ENCODE measurements at regions not wholly inside any gene's neighbourhood (a gene's known extent, or its start where the extent isn't known, plus 50 kb on each side); places are given as distances from the start of the nearest gene placed in this dataset.
"Not testable (repeated sequence)": the region's sequence is repeated elsewhere in the genome, so short reads cannot be mapped to it uniquely, and the experiment has no call there.

DNA sequence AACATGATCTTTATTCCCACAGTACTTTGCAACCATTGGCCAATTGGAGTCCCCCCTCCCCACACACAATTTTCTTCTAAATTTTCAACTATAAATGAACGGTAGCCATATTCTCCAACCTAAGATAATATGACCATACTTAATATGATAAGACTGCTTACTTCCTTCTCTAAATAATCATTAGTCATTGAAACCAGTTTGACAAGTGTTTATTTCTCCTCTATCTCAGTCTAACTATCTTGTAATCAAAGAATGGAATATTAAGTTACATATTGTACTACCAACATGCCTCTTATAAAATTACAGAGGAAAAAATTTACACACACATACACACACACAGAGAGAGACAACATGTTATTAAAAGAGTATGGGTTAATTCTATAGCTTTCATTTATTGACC, 567.4 kb upstream of the TMPRSS15 start:
- DNase-seq = no peak

GRCh38 chr21:18985584-18985983, 582.0 kb upstream of the TMPRSS15 start:
- no peak for DNase-seq

DNA sequence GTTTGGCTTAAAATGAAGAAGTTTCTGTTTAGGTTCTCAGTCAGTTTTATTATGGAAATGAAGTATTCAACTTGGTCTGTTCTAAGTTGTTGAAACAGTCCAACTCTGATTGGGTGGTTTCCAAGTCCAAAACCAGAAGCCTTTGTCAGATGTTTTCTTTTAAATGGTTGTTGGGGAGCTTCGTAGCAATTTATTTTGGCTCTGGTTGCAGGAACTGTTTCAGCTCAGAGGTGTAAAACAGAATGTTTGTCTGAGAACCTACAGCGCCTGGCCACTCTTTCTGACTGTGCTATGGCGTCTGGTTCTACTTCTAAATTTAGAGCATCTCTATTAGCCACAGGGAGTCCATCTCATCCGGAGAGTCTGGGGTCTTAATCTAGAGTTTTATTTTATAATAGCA, 582.6 kb upstream of the TMPRSS15 start:
- DNase-seq = no peak

DNA sequence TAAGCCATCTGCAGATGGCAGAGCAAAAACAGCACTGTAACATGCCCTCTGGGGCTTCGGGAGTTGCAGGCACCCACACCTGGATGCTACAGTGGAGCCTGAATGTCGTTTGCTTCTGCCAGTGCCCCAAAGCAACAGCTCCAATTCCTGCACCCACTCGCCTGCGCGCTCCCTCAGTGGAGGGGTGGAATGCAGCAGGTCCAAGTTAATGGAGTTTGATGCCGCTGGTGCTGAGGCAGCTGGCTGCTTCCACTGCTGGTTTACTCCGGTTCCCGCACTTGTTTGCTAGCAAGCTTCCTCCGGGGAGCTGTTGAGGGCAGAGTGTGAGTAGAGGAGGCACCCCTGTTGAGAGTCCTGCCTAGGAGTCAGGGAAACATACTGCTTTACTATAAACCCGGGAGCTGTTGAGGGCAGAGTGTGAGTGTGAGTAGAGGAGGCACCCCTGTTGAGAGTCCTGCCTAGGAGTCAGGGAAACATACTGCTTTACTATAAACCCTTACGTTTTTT, 584.0 kb upstream of the TMPRSS15 start:
- no peak for DNase-seq

DNA sequence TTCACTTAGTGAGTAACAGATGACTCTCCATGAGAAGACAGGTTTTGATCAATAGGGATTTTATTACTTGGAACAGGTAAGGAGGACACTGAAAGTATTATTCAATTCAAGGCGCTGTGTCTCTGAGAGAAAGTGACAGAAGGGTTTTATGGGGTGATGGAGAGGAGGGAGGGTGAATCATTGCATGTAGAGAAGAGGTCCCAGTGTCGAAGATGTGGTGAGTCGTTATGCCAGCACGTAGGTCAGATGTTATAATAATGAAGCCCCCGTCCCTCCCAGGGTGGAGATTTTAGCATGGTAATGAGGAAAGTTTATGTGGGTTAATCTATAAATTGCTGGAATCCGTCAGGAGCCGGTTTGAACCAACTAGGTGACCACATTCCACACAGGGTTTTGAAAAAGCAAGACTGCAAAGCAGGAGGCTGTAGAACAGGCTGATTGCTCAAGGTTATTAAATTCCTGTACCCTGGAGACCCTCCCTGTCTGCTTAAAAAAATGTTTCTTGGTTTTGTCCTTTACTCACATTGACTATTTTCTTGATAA, 586.4 kb upstream of the TMPRSS15 start:
- no peak for DNase-seq

DNA sequence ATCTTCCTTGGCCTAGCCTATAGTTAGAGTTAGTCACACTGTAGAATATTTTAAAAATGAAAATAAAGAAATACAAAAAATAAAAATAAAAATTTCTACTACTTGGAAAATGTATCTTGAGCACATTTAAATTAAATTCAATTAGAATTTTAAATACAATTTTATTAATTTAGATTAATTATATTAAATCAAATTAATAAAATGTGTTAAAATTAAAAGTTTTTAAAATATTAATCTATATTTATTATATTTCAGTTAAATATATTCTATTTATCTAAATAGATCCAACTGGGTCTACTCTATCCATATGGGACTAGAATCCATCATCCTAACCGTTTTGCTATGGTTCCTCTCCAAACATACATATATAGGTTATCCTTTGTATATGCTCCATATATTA, 588.3 kb upstream of the TMPRSS15 start:
- DNase-seq = no peak

DNA sequence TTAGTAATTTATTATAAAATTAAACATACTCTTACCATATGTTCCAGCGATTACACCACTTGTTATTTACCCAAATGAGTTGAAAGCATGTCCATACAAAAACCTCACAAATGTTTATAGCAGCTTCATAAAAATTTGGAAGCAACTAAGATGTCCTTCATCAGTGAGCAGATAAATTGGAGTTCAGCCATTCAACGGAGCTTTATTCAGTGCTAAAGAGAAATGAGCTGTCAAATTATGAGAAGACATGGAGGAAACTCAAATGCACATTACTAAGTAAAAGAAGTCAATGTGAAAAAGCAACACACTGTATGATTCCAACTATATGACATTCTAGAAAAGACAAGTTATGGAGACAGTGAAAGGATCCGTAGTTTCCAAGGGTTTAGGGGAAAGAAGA, 606.7 kb upstream of the TMPRSS15 start:
- no peak for DNase-seq

- DNase-seq = no peak
Observed at GRCh38 chr21:19010996-19011395, 607.4 kb upstream of the TMPRSS15 start.

DNA sequence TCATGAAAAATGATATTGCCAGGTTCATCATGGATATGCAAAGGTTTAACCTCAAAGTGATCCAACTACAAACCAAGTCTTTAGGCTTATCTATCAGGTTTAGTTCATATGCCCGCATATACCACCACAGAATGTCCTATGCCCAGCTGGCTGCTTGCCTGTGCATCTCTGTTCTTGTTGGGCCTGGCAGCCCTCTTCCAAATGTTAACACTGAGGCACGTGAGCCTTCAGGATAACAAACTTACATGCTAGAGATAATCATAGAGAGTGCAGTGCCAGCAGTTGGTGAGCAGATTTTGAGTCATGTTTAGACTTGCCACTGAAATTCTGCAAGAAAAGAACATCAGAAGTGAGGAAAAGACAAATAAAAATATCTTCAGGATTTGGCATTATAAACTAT, 607.9 kb upstream of the TMPRSS15 start:
- DNase-seq = no peak

- DNase-seq = no peak
Observed at GRCh38 chr21:19013916-19014315, 610.3 kb upstream of the TMPRSS15 start.

GRCh38 chr21:19018529-19018928, 614.9 kb upstream of the TMPRSS15 start:
- DNase-seq = no peak

DNA sequence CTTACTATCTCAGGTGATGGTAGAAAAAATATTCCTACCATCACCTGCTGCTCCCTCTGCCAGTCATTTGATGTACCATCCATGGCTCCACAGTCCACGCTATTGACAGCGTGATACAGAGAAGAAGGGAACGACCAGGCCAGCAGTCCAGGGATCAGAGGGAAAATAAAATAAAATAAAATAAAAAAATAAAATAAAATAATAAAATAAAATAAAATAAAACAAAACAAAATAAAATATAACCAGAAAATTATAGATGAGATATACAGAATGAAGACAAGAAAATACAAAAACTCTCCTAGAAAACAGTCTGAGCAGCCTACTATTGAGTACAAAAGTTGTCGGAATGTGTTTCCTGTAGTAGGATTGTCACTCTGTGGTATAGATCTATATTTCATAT, 619.4 kb upstream of the TMPRSS15 start:
- DNase-seq = no peak

- DNase-seq = no peak
Observed at GRCh38 chr21:19026911-19027310, 623.3 kb upstream of the TMPRSS15 start.

GRCh38 chr21:19029816-19030215, 626.2 kb upstream of the TMPRSS15 start:
- no peak for DNase-seq

DNA sequence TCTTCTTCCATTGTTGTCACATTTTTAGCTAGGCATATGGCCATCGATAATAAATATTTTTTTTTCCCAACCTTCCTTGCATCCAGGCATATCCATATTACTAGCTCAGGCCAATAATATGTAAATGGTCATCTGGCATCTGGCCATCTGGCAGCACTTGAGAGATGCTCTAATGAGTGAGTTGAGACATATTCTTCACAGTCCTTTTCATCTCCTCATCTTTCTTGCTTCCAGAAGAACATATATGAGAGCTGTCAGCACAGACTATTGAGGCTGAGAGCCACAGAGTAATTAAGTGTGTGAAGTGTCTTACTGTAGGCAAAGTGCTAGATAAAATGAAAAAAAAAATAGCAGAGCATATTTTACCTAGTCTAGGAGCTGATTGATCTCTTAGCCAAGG, 628.4 kb upstream of the TMPRSS15 start:
- DNase-seq = no peak

DNA sequence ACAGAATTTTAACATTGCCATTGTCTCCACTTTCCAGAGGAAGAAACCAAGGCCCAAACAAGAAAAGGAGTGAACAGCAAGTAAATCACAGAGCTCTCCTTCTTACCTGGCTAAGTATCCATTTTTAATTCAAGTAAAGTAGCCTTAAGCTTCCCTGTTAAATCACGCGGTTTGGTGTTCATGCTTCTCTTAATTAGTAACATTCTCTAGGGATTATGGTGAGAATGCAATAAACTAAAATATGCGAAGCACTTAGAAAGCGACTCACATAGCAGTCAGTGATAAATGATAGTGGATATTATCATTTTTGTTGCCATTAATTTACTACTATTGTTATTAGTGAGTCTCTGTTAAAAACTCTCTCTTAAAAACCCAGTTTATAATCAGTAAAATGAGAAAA, 630.5 kb upstream of the TMPRSS15 start:
- DNase-seq = no peak

DNA sequence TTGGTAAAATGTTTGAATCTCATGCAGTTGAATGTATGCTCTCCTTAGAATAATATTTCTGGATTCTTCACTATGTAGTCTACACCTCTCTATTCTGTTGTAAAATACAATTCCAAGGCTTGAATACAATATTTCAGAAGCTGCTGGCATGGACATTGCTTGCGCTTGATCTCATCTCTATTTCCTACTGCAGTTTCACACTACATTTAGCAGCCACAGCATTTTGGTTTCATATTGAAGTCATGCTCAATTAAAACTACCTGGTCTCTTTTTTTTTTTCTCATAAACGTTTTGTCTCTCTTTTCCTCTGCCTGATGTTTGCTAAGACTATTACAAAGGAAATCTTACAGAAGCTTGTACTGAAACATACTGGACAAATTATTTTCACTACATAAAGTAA, 631.0 kb upstream of the TMPRSS15 start:
- no peak for DNase-seq

DNA sequence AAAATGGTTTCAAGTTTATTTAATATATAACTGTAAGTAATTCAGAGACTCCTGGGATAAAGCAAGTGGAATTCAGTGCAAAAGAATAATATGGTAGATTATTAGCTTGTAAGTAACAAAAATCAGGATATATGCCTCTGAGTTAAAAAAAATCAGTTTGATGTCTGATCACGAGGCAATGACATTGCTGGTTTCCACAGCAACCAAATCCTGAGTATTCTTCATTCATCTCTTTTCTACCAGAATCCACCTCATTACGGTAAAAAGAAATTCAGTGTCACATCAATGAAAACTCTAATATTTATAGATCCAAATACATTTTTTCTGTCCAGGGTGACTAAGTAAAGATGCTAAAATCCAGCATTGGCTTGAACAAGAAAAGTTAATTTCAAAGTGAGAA, 642.3 kb upstream of the TMPRSS15 start:
- DNase-seq = no peak

DNA sequence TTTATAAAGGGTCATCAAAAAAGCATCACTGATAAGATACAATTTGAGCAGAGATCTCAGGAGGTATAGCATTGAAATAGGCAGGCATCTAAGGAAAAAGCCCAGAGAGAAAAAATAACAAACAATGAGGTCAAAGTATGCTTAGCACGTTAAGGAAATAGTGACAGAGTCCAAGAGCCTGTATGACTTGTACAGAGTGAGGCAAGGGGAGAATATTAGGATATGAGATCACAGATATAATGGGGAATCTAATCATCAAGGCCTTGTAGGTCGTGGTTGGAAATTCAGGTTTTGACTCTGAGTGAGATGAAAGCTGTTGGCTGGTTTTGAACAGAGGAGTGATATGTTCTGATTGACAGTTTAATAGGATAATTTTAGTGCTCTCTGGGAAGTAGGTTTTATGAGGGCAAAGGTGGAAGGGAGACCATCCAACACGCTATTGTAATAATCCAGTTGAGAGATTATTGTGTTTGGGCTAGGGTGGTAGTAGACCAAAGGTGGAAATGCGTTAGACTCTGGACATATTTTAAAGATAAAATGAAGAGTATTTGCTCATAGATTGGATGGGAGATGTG, 644.6 kb upstream of the TMPRSS15 start:
- DNase-seq = no peak

DNA sequence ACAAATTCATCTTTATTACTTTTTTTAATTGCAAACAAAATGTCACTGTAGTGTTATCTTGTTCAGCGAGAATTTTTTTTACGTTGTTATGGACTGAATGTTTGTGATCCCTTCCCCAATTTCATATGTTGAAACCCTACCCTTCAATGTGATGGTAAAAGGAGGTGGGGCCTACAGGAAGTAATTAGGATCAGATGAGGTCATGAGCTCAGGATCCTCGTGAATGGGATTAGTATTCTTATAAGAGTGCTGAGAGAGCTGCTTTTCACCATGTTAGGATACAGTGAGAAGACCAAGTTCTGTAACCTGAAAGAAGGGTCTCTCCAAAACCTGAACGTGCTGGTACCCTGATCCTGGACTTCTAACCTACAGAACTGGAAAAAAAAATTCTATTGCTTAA, 646.0 kb upstream of the TMPRSS15 start:
- DNase-seq = no peak

GRCh38 chr21:19065164-19065563, 661.6 kb upstream of the TMPRSS15 start:
- DNase-seq = no peak

DNA sequence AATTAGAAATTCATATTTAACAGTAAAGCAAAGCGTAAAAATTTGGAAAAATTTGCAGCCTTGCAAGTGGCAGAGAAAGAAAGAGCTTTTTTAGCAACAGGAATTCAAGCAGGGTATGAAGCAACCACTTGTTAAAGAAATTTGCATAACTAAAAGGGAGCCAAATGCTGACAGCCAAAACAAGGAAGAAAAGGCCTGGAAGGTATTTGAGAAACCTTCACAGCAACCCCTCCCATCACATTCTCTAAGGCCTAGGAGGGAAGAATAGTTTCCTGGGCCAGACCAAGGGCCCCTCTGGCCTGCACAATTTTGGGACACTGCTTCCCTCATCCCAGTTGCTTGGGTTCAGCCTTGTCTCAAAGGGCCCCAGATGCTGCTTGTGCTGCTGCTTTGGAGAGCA, 672.4 kb upstream of the TMPRSS15 start:
- DNase-seq = no peak

DNA sequence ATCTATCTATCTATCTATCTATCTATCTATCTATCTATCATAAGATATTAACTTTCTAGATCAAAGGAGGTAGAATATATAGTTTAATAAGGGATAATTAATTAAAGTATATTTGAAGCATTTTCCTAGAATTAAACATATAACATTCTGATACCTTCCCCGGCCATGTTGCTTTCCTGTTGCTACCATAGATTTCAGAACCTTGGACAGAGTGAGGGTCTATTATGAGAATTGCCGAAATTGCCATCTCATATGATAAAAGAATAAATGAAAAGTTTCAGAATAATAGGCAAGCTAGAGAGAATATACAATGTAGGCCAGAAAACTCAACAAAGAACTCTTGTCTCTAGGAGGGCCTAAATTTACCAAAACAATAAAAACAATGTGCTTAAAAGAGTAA, 706.1 kb upstream of the TMPRSS15 start:
- no peak for DNase-seq

DNA sequence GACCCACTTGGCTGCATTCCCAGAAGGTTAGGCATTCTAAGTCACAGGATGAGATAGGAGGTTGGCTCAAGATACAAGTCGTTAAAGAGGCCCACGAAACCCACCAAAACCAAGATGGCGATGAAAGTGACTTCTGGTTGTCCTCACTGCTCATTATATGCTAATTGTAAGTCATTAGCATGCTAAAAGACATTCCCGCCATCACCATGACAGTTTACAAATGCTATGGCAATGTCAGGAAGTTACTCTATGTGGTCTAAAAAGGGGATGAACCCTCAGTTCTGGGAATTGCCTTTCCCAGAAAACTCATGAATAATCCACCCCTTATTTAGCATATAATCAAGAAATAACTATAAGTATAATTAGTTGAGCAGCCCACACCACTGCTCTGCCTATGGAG, 715.7 kb upstream of the TMPRSS15 start:
- not testable (repeated sequence) for DNase-seq

DNA sequence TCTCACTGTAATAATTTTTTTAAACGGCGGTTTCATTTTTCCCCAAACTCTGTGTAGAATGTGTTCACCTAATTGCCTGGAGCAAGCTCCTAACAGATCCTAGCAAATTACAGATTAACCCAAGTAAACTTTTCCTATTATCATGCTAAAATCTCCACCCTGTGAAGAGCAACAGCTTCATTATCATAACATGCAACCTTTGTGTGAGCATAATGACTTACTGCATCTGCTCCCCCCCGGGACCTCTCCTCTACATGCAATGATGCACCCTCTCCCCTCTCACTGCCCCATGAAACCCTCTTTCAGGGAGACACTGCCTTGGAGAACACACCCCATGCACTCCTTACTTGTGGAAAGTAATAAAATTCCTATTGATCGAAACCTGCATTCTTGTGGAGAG, 717.0 kb upstream of the TMPRSS15 start:
- no peak for DNase-seq

Data from GOT3 (cell line).